H9 (cell line): ENCODE measurements at regions not wholly inside any gene's neighbourhood (a gene's known extent, or its start where the extent isn't known, plus 50 kb on each side); places are given as distances from the start of the nearest gene placed in this dataset.

Source experiments
- DNase-seq: peaks from one replicate; pipeline ENCODE4 v3.0.0-alpha.2; 2017
- H2AFZ ChIP-seq: one replicate; pipeline ENCODE4 v1.6.1; 2013; ENCODE audit warnings: mild to moderate bottlenecking, low read length, control low read depth, moderate library complexity
- H2AK5ac ChIP-seq: 2 replicates; pipeline ENCODE4 v1.6.1; 2013; ENCODE audit warnings: low read length, control low read depth, mixed read lengths; ENCODE audit not compliant: insufficient read length
- H2BK120ac ChIP-seq: one replicate; pipeline ENCODE4 v1.6.1; 2013; ENCODE audit warnings: low read depth, mild to moderate bottlenecking, low read length, control low read depth, inconsistent platforms; ENCODE audit not compliant: poor library complexity, severe bottlenecking
- H2BK12ac ChIP-seq: 2 replicates; pipeline ENCODE4 v1.6.1; 2013; ENCODE audit warnings: low read length, control low read depth, mixed read lengths, low read depth; ENCODE audit not compliant: insufficient read length
- H2BK15ac ChIP-seq: 2 replicates; pipeline ENCODE4 v1.6.1; 2013; ENCODE audit warnings: low read depth, low read length, control low read depth
- H2BK20ac ChIP-seq: one replicate; pipeline ENCODE4 v1.6.1; 2013; ENCODE audit warnings: low read depth, mild to moderate bottlenecking, low read length, control low read depth, inconsistent platforms; ENCODE audit not compliant: poor library complexity, severe bottlenecking
- H2BK5ac ChIP-seq: 2 replicates; pipeline ENCODE4 v1.6.1; 2013; ENCODE audit warnings: low read length, control low read depth, mixed read lengths; ENCODE audit not compliant: insufficient read length
- H3K14ac ChIP-seq: 2 replicates; pipeline ENCODE4 v1.6.1; 2013; ENCODE audit warnings: low read length, control low read depth; ENCODE audit not compliant: insufficient read depth
- H3K18ac ChIP-seq: 2 replicates; pipeline ENCODE4 v1.6.1; 2013; ENCODE audit warnings: low read depth, mild to moderate bottlenecking, mixed read lengths, low read length, control low read depth; ENCODE audit not compliant: insufficient read length
- H3K23ac ChIP-seq: 2 replicates; pipeline ENCODE4 v1.6.1; 2013; ENCODE audit warnings: low read length, control low read depth, mixed read lengths, low read depth; ENCODE audit not compliant: insufficient read length
- H3K23me2 ChIP-seq: 2 replicates; pipeline ENCODE4 v1.6.1; 2013; ENCODE audit warnings: low read depth, mild to moderate bottlenecking, mixed read lengths, low read length, control low read depth; ENCODE audit not compliant: insufficient read length, poor library complexity, severe bottlenecking
- H3K27ac ChIP-seq: 2 replicates; pipeline ENCODE4 v1.5.1; 2013; ENCODE audit warnings: low read length, control low read depth, mixed read lengths, low read depth; ENCODE audit not compliant: insufficient read length
- H3K27me3 ChIP-seq: 2 replicates; pipeline ENCODE4 v1.6.1; 2013; ENCODE audit warnings: low read length, control low read depth, inconsistent platforms; ENCODE audit not compliant: insufficient read depth
- H3K4ac ChIP-seq: 2 replicates; pipeline ENCODE4 v1.6.1; 2013; ENCODE audit warnings: low read depth, mild to moderate bottlenecking, control low read depth, inconsistent platforms, low read length, moderate library complexity
- H3K4me1 ChIP-seq: 2 replicates; pipeline ENCODE4 v1.6.1; 2013; ENCODE audit warnings: low read length, control low read depth, inconsistent platforms; ENCODE audit not compliant: insufficient read depth
- H3K4me2 ChIP-seq: 2 replicates; pipeline ENCODE4 v1.6.1; 2013; ENCODE audit warnings: low read length, control low read depth, mixed read lengths; ENCODE audit not compliant: insufficient read length, insufficient read depth
- H3K56ac ChIP-seq: 2 replicates; pipeline ENCODE4 v1.6.1; 2013; ENCODE audit warnings: low read depth, mild to moderate bottlenecking, mixed read lengths, low read length, control low read depth; ENCODE audit not compliant: insufficient read length
- H3K79me1 ChIP-seq: 2 replicates; pipeline ENCODE4 v1.6.1; 2013; ENCODE audit warnings: low read depth, mild to moderate bottlenecking, moderate library complexity, low read length, control low read depth, inconsistent platforms; ENCODE audit not compliant: insufficient read depth, poor library complexity, severe bottlenecking
- H3K79me2 ChIP-seq: 2 replicates; pipeline ENCODE4 v1.6.1; 2013; ENCODE audit warnings: low read length, control low read depth, inconsistent platforms; ENCODE audit not compliant: insufficient read depth
- H3K9ac ChIP-seq: 2 replicates; pipeline ENCODE4 v1.6.1; 2013; ENCODE audit warnings: low read length, control low read depth, mixed read lengths; ENCODE audit not compliant: insufficient read length; ENCODE audit errors: extremely low read depth
- H3K9me3 ChIP-seq: one replicate; pipeline ENCODE4 v1.6.1; 2013; ENCODE audit warnings: low read depth, low read length, inconsistent platforms; ENCODE audit not compliant: control insufficient read depth
- H3T11ph ChIP-seq: one replicate; pipeline ENCODE4 v1.6.1; 2013; ENCODE audit warnings: mild to moderate bottlenecking, low read length, control low read depth, inconsistent platforms
- H4K20me1 ChIP-seq: one replicate; pipeline ENCODE4 v1.6.1; 2013; ENCODE audit not compliant: control insufficient read depth, insufficient read length, insufficient read depth
- H4K5ac ChIP-seq: 2 replicates; pipeline ENCODE4 v1.6.1; 2013; ENCODE audit warnings: low read depth, mild to moderate bottlenecking, mixed read lengths, low read length, control low read depth; ENCODE audit not compliant: insufficient read length
- H4K8ac ChIP-seq: replicated peaks from 2 replicates; pipeline ENCODE4 v1.6.1; 2013; ENCODE audit warnings: low read length, control low read depth, mixed read lengths, low read depth; ENCODE audit not compliant: insufficient read length
- H4K91ac ChIP-seq: 2 replicates; pipeline ENCODE4 v1.6.1; 2013; ENCODE audit warnings: low read depth, mild to moderate bottlenecking, moderate library complexity, mixed read lengths, low read length, control low read depth; ENCODE audit not compliant: insufficient read length
- H3K27ac Mint-ChIP-seq, 3 experiments: 2 replicates in 2 of 3; 3 replicates in 1 of 3; pipeline ENCODE4 v1.8.0; 2020 to 2021; ENCODE audit warnings: mixed read lengths in 3 of 3, mild to moderate bottlenecking in 1 of 3, moderate library complexity in 1 of 3
- H3K27me3 Mint-ChIP-seq: 2 replicates; pipeline ENCODE4 v1.8.0; 2021; ENCODE audit warnings: low read depth, mild to moderate bottlenecking, moderate library complexity, mixed read lengths
- H3K36me3 Mint-ChIP-seq, 3 experiments: 2 replicates in 2 of 3; 3 replicates in 1 of 3; pipeline ENCODE4 v1.8.0; 2020 to 2021; ENCODE audit warnings: low read depth in 3 of 3, mixed read lengths in 3 of 3; ENCODE audit not compliant: insufficient read depth in 1 of 3
- H3K4me1 Mint-ChIP-seq, 2 experiments: 2 replicates each; pipeline ENCODE4 v1.8.0; 2020; ENCODE audit warnings: mixed read lengths in 2 of 2
- H3K4me3 Mint-ChIP-seq, 2 experiments: 2 replicates in 1 of 2; 3 replicates in 1 of 2; pipeline ENCODE4 v1.8.0; 2020 to 2021; ENCODE audit warnings: mild to moderate bottlenecking in 2 of 2, mixed read lengths in 2 of 2, moderate library complexity in 1 of 2
- H3K9me3 Mint-ChIP-seq, 2 experiments: 2 replicates in 1 of 2; 3 replicates in 1 of 2; pipeline ENCODE4 v1.8.0; 2020; ENCODE audit warnings: mild to moderate bottlenecking in 2 of 2, mixed read lengths in 2 of 2, moderate library complexity in 1 of 2
- CTCF ChIP-seq: fragments of 200-600 bp; sonication (generic); conservative IDR thresholded peaks from 3 replicates; pipeline ENCODE4 v1.8.0; 2021; ENCODE audit warnings: antibody characterized with exemption, mild to moderate bottlenecking
- WGBS: extraction: QIAGEN DNeasy Blood & Tissue Kit; methylation state at CpG from one replicate; pipeline ENCODE4 v1.1.7; 2013; ENCODE audit warnings: missing lambda C conversion rate, low lambda C conversion rate, mixed read lengths; ENCODE audit not compliant: insufficient read length; ENCODE audit errors: extremely low coverage; 5-methylcytosine and 5-hydroxymethylcytosine counted together

GRCh38 chr2:2696325-2696724, 365.2 kb upstream of the MYT1L start:
- Histone ChIP-seq H2BK15ac (no peak overlapping the region), H3K9ac (no peak overlapping the region), H4K20me1 (no peaks in the 10 kb centered on the region), H3K14ac (no peak overlapping the region), H2BK120ac (no peak overlapping the region), H3K56ac (no peak overlapping the region), H3K79me1 (no peaks in the 10 kb centered on the region), H2BK20ac (no peak overlapping the region), H3K79me2 (no peaks in the 10 kb centered on the region), H2AFZ (no peak overlapping the region), H2AK5ac (no peak overlapping the region), H3K23ac (no peak overlapping the region), H4K5ac (no peak overlapping the region), H3K27me3 (no peaks in the 10 kb centered on the region), H3K4ac (no peak overlapping the region), H3K18ac (no peak overlapping the region), H3K9me3 (no peaks in the 10 kb centered on the region), H4K8ac (no peak overlapping the region), H3K27ac (no peak overlapping the region), H2BK5ac (no peak overlapping the region), H4K91ac (no peak overlapping the region), H3K23me2 (no peaks in the 10 kb centered on the region), H3K4me1 (no peaks in the 10 kb centered on the region), H3T11ph (no peak overlapping the region), H2BK12ac (no peak overlapping the region), H3K4me2 (no peak overlapping the region)
- Mint-ChIP-seq H3K9me3 (no peaks in the 10 kb centered on the region), H3K36me3 (no peaks in the 10 kb centered on the region; a peak in 1 of 7 replicates), H3K4me3 (no peak overlapping the region), H3K27ac (no peak overlapping the region), H3K27me3 (peaks cover 38% of the 10 kb centered on the region), H3K4me1 (peaks cover 30 to 42% of the 10 kb centered on the region in 2 experiments)
- DNase-seq = no peak
- TF ChIP-seq CTCF = no peak
- no CpG with 5 or more reads among the region's 5 CpGs for WGBS
